ENCODE measurements at regions not wholly inside any gene's neighbourhood (a gene's known extent, or its start where the extent isn't known, plus 50 kb on each side); places are given as distances from the start of the nearest gene placed in this dataset.

GRCh38 chr2:185967335-185967734 lies 228.7 kb downstream of the FSIP2 start:
- DNase-seq (no peak), ATAC-seq (no peak)
- no peak overlapping the region for H3K27ac ChIP-seq
- H3K4me1 ChIP-seq: no peaks in the 10 kb centered on the region
- peaks cover 0 to 9% of the 10 kb centered on the region in 2 donors for H3K9me3 ChIP-seq
- H3K36me3 ChIP-seq: no peaks in the 10 kb centered on the region
- no peak for TF ChIP-seq CTCF (IDR thresholded peaks at IDR 0.05)
- intact Hi-C loops (cut with DNase I): no loop called here
- H3K4me3 ChIP-seq: no peak overlapping the region
- no peaks in the 10 kb centered on the region for H3K27me3 ChIP-seq

GRCh38 chr2:185970148-185970852 lies 231.7 kb downstream of the FSIP2 start:
- H3K27ac ChIP-seq: no peak overlapping the region
- H3K27me3 ChIP-seq: no peaks in the 10 kb centered on the region
- TF ChIP-seq CTCF (IDR thresholded peaks at IDR 0.05): no peak
- H3K36me3 ChIP-seq: no peaks in the 10 kb centered on the region
- no peaks in the 10 kb centered on the region for H3K4me1 ChIP-seq
- H3K9me3 ChIP-seq: peaks cover 0 to 11% of the 10 kb centered on the region in 2 donors
- ATAC-seq (no peak), DNase-seq (no peak)
- no peak overlapping the region for H3K4me3 ChIP-seq
- intact Hi-C loops (cut with DNase I): no loop called here

- Histone ChIP-seq H3K9me3 (peaks cover 0 to 3% of the 10 kb centered on the region in 2 donors), H3K4me3 (no peak overlapping the region), H3K27me3 (no peaks in the 10 kb centered on the region), H3K4me1 (no peaks in the 10 kb centered on the region), H3K36me3 (no peaks in the 10 kb centered on the region), H3K27ac (no peak overlapping the region)
- intact Hi-C loops (cut with DNase I): no loop called here
- no peak for ATAC-seq
- TF ChIP-seq CTCF (IDR thresholded peaks at IDR 0.05): no peak
- no peak for DNase-seq
These were observed 240.2 kb downstream of the FSIP2 start for GRCh38 chr2:185978634-185979407.

DNA sequence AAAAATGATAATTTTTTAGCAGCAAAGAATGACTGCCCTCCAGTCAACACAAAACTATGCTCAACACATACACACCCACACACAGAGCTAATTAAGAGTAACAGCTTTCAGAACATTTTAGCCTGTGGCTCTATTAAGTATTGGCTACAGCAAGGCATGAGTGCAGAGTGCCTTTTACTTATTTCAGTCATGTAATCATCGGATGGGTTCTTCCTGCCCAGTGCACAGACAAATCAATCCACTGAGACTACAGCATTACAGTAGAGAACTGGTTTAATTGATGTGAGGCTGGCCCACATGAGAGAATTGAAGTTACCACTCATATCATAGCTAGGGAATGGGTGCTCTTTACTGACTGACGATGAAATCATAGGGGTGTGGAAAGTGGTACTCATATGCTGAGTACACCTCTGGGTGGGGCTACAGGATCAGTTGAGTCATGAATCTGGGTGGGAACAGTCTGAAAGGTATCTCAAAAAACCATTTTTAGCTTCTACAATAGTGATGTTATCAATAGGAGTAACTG lies 241.0 kb downstream of the FSIP2 start:
- ATAC-seq (no peak), DNase-seq (no peak)
- Histone ChIP-seq H3K4me3 (no peak overlapping the region), H3K9me3 (peaks cover 0 to 3% of the 10 kb centered on the region in 2 donors), H3K27ac (no peak overlapping the region), H3K4me1 (no peaks in the 10 kb centered on the region), H3K36me3 (no peaks in the 10 kb centered on the region), H3K27me3 (no peaks in the 10 kb centered on the region)
- TF ChIP-seq CTCF (IDR thresholded peaks at IDR 0.05): no peak
- intact Hi-C loops (cut with DNase I): no loop called here

DNA sequence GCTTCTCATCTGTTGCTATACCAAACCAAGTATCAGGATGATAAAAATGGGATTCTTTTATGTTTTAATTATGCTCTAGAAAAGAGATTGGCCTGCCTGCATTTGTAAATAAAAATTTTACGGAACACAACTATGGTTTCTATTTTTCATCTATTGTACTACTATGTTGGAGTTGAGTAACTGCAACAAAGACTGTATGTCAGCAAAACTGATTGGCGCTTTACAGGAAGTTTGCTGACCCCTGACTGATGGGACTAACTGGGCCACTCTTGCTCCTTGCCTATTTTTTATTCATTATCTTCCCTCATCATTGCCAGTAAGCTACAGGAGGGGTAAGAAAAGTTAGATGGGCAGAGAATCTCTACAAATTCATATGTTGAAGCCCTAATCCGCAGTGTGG lies 242.3 kb downstream of the FSIP2 start:
- Histone ChIP-seq H3K36me3 (no peaks in the 10 kb centered on the region), H3K9me3 (peaks cover 0 to 3% of the 10 kb centered on the region in 2 donors), H3K27ac (no peak overlapping the region), H3K4me1 (no peaks in the 10 kb centered on the region), H3K4me3 (no peak overlapping the region), H3K27me3 (no peaks in the 10 kb centered on the region)
- DNase-seq (no peak), ATAC-seq (no peak)
- intact Hi-C loops (cut with DNase I): no loop called here
- no peak for TF ChIP-seq CTCF (IDR thresholded peaks at IDR 0.05)
